HG03342 (cell line): ENCODE measurements at regions not wholly inside any gene's neighbourhood (a gene's known extent, or its start where the extent isn't known, plus 50 kb on each side); places are given as distances from the start of the nearest gene placed in this dataset.
"Not testable (repeated sequence)": the region's sequence is repeated elsewhere in the genome, so short reads cannot be mapped to it uniquely, and the experiment has no call there.

Experiments used
- ATAC-seq: cut with Tn5 transposase; IDR thresholded peaks from one replicate; pipeline ENCODE4 v1.9.1; 2021; ENCODE audit warnings: mild to moderate bottlenecking, moderate library complexity; ENCODE audit not compliant: unreplicated experiment

DNA sequence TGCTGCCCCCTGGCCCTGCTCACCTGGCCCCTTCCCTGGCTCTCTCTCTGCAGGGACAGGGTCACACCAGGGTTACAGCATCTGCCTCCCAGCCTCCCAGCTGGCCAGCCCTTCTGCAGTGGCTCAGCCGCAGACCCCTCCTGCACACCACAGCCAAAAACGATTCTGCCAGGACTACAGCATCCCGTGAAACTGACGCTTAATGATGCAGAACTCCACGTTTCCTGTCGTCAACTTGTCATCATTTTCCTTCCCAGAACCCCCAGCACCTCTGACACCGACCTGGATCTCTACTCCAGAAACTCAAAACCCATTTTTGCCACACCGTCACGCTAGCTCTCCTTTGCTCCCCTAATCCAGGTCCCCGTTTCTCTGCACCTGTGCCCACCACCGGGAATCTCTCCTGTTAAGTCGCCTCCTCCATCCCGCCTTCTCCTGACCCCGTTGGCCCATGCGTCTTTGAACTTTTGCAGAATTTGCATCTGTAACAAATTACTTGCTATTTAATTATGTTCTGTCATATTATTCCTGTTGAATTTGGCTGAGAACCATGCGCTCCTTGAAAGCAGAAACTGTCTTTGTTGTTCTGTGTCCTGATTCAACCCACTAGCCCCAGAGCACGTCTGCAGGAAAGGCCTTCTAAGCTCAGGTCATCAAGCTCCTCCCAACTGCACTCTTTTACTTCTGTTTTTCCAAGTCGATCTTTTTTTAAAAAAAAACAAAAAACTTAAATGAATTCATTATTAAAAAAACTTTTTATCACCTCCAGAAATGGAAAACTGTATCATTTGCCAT is 173.2 kb upstream of the COPS8 start:
- no peak for ATAC-seq

DNA sequence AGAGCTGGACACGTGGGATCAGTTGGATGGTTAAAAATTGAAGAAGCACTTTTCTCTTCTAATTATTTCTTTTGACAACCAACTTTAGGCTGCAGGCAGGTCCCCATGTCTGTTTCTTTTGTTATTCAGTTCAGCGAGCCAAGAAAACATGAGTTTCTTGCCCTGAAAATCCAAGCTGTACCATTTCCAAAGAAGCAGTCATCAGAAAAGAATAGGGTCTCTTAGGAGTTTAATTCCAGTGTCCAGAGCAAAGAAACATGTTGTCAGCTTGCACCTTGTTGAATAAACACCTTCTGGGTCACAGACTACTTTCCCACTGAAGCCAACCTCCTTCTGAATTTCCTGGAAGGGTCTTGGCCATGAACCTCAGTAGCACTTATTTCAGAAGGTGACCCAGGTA is 170.5 kb upstream of the COPS8 start:
- ATAC-seq = no peak

DNA sequence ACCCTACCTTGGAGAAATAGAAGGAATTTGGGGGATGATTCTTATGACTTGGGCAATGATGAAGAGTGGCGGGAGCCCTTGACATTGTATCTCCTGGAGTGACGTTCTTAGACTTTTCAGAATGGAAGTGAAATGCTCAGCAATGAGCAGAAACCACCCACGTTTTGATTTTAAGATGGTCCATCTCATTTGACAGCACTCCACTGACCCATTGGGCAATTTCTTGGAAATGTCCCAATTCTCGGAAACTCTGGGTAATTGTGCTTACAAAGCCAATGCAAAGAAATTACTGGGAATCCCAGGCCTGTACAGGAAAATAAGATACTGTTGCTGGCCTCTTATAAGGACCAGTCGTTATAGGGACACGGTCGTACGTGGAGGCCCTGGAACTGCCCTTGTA is 170.0 kb upstream of the COPS8 start:
- ATAC-seq = no peak

DNA sequence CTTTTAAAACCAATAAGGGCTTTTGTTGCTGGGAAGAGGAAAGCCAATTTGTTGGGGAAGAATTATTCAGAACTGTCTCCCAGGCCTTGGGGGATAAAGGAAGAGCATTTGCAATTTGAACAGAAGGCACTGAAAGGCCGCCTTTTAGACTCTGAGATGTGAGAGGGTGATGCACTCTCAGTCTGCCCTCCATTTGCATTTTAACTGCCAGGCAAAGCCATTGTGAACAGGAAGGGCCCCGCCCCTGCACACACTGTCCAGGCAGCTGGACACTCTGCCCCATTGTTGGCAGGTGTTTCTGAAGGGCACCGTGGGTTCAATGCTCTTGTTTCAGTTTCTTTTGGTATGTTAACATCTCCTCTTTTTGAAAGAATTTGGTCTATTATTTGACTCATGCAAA is 169.5 kb upstream of the COPS8 start:
- ATAC-seq = no peak

DNA sequence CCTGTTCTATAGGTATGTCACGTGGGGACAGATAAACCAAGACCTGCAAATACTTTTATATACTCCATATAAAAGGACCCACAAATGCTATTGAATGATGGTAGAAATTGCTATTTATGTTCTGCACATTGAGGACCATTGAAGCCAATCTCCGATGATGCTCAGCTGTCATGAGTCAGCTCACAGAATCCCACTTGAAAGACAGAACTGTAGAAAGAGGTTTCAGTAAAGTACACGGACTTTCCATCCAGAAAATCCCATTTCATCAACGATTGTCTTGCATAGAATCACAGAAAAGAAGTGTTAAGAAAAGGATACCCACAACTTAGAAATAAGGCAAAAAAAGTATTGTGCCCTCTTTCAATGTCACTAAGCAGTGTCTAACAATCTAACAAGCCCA is 169.0 kb upstream of the COPS8 start:
- no peak for ATAC-seq

DNA sequence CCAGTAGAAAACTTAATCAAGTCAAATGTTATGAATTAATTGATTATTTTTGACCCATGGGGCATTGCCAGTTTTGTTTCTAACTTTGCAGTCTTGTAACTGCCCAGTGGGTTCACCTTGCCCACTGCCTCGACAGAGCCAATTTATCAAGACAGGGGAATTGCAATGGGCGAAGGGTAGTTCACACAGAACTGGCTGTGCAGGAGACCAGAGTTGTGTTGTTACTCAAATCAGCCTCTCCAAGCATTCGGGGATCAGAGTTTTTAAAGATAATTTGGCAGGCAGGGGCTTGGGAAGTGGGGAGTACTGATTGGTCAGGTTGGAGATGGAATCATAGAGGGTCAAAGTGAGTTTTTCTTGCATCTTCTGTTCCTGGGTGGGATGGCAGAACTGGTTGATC is 168.5 kb upstream of the COPS8 start:
- no peak for ATAC-seq

DNA sequence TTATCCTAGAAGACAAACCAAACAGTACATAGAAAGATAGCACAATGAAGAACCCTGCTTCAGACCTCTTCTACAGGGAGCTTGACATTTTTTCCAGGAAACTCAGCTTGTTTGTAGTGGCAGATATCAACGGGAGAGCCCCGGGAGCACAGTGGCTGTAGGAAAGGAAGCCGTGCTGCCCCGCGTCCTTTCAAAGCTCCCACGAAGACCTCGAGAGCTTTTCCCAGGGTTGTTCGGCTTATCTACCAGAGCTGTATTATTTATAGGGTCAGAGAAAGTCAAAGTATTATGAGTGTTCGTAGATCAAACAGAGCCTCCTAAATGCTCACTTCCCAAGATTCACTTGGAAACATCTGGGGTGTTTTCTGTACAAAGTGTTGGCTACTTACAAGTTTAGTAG is 167.1 kb upstream of the COPS8 start:
- ATAC-seq = no peak

DNA sequence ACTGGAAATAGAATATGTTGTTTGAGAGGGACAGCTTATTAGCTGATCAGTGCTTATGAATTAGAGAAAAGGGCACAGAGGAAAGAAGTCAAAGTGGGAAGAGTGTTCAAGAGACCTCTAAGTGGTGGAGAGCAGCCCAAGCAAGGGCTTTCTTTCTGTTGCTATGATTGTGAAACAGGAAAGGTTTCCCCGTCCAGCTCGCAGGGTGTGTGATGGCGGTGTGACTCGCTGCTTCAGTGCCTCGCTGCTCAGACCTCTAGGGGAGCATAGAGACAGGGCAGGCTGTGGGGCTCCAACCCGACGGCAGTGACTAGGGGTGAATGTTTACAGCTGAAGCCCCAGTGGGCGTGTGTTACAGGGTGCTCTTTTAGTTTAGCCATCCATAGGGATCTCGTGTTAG is 166.5 kb upstream of the COPS8 start:
- ATAC-seq = no peak

DNA sequence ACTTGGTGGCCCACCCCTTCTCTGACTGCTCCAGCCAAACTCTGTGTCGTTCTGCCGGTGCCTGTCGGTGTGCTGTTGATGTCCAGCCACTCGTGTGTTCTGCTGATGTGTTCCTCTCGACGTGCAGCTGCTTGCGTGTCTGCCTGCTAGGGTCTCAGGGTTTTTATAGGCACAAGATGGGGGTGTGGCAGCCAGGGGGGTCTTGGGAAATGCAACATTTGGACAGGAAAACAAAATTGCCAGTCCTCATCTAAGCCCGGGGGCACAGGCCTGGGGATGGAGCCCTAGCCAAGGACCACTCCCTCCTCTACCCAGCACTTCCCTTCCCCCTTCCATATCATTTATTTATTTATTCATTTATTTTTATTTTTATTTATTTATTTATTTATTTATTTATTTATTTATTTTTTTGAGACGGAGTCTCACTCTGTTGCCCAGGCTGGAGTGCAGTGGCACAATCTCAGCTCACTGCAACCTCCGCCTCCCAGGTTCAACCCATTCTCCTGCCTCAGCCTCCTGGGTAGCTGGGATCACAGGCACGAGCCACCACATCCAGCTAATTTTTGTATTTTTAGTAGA is 165.8 kb upstream of the COPS8 start:
- not testable (repeated sequence) for ATAC-seq

DNA sequence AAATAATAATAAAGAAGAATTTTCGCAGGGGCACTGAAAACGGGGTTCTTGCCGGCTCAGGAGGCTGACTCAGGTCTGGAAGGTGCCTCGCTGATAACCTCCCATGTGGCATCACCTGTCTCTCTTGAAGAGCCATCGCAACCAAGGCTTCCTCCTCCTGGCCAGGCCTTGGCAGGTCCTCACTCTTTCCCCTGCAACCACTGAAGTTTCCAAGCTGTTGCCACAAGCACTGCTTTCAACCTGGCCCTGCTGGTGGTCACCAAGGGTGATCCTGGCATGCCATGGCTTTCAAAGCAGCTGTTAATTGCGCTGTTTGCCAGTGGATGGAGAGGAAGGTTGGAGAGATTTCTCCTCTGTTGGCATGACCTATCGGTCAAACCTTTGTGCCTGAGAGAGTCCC is 163.6 kb upstream of the COPS8 start:
- ATAC-seq = no peak

DNA sequence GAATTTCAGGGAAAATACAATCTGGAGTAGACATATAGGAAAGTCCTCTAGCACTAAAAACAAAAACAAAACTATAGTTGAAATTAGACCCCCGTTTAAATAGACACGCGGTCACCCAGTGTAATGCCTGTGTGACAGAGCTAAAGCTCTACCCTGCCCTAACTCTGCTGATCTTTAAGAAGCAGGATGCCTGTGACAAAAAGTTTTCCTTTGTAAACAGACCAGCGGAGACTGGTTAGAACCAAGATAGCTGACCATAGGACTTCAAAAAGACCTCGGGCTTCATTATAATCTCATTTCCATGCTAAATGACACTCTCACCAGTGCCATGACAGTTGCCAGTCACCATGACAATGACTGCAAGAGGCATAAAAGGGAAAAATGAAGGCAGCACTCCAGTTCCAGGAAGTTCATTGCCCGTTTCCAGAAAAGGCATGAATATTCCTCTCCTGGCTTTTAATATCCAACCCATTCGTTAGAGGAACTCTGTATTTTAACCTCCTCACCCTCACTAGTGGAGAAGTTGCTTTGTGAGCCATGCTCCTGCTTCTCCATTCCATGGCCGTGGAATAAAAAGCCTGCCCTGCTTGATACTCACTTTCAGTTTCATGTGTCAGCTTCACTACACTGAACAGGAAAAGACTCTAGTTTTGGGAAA is 157.2 kb upstream of the COPS8 start:
- no peak for ATAC-seq

DNA sequence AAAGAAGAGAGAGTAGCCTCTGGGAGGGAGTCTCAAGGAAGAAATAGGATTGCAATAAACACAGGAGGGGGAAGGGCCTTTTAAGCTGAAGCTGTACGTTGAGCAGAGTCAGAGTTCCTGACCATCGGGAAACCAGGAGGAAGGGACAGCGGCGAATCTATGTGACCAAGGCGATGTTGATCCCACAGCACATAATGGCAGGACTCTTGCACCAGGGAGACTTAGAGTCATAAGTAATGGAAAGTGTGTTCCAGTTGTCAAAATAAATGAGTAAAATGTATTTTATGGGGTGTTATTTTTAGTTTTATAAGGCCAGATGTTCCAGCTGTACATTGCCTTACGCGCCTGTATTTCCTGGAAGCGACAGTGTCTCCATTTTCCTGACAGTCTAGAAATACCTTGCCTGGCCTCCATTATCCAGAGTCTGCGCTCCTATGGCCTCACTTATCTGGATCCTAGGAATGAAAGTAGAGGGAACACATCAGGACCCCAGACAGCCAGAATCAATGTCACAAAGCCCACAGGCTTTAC is 152.8 kb upstream of the COPS8 start:
- ATAC-seq = no peak

DNA sequence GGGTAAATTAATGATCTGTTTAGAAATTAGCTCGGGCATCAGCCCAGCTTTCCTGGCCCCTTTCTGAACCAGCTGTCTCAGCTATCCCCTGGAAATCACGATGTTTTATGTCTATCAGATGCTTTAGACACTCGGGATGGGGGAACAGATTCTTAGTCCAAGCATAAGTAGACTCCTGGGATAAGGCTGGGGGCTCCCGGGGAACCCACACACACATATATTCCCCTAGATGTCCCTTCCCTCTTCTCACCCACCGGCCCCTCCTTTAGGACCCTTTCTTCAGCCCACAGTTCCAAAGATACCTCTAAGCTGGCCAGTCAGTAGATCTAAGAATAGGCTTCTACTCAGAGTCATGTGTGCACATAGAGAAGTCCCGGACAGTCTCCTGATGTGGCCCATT is 151.5 kb upstream of the COPS8 start:
- ATAC-seq = no peak

DNA sequence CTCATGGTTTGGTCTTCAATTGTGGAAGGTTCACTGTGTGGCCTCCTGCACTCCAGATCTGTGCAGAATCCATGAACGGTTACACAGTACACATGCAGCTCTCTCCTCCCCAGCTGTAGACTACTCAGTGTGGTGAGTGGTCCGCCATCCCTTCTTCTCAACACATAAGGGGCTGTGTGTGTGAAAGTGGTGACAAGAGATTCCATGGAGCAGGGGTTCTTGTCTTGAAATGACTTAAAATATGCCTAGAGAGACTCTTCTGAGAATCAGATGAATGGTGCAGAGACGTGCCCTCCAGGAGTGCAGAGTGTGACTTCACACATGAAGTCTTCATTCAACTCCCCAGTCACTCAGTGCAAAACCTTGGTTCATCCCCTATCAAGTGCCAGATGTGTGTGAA is 151.0 kb upstream of the COPS8 start:
- ATAC-seq = no peak

DNA sequence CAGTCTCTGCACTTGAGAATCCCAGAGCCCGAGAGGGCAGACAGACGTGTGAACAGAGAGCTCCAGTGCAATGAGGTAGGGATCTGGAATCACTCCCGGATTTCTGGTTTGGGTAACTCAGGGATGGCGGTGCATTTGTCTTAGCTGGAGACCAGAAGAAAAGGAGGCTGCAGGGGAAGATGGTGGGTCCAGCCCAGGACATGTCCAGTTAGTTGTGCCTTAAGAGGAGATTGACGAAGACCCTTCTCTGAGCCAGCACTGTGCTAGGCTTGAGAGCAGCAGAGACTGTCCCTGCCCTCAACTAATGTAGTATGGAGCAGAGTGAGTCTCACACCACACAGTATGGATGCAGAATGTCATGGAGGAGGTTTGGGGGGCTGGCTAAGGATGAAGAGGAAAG is 150.6 kb upstream of the COPS8 start:
- no peak for ATAC-seq

DNA sequence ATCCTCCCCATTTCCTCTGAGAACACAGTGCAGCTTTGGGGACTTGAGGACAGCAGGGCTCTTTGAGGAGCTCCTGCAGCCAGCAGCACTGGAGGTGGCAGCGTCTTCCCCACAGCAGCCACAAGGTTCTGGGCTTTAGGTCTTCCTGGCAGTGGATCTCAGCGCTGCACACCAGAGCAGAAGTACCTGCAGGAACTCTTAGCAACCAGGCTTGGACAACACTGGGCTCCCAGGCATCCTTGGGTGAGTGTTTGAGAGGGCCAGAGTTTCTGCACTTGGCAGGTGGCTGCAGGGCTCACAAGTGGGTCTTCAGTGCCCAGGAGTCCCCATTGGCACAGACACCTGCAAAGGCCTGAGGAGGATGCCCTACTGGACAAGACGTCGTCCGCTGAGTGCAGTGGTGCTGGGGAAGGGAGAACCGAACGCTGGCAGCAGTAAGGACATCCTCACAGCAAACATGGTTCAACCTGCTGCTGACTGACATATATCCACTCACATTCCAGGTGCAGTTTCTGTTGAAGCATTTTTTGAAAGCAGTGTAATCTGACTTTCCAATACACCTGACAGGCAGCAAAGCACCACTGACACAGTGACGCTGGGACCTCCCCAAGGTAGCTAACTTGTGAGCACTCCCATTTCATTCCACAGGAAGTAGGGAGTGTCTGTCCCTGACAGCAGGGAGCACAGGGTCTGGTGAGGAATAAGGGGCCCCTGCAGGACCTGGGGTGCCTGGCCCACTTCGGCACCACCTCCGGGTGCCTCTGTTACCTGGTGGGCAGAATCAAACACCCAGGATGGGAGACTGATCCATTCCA is 149.9 kb upstream of the COPS8 start:
- no peak for ATAC-seq

DNA sequence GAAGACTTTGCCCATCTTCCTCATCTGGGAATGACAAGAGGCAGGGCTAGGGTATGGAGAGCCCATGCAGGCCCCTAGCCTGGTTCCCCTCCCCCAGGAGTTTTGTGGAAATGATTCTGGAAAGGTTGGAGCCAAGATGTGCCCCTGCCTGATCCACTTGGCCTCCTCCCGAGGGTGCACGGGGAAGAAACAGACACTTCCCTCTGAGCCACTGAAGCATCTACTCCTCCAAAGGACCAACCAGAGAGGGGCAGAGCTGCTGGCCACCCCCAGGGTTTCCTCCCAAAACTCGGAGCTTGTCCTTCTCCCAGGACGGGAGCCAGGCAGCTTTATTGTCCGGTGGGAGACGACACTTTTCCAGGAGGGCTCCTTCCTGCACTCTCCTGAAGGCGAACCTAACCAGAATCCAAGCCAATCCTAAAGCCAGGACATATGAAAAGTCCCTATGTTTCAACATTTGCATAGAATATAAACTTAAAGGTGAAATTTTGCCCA is 149.2 kb upstream of the COPS8 start:
- no peak for ATAC-seq

DNA sequence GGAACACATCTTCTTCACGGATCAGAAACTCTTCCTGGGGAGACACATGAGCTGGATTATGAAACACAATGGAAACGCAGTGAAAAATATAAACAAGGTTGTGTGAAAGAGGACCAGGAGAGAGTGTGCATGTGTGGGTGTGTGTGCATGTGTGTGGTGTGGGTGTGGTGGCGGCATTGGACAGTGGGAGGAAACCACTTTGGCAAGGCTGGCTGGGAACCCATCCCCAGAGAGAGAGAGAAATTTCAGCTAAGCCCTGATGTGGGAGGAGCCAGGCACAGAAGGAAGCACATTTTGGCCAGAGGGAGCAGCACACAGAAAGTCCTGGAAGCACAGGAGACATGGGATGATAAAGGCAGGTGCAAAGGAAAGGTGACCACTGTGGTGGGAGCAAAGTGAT is 147.6 kb upstream of the COPS8 start:
- no peak for ATAC-seq

DNA sequence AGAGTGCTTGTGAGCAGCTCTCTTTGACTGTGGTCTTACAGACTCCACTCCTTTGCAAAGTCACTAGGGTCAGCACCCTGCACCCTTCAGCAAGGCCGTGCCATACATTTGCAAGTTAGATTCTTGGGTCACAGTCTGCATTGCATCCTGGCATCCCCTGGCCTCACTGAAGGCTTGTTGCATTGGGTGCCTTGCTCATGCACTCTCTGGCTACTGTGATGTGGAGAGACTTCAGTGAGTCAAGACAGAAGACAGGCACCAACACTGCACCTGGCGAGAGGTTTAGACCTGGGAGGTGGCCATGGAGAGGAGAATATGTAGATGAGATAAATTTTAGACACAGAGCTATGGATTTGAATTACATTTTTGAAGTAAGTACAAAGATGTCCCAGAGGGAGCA is 146.4 kb upstream of the COPS8 start:
- ATAC-seq = no peak

DNA sequence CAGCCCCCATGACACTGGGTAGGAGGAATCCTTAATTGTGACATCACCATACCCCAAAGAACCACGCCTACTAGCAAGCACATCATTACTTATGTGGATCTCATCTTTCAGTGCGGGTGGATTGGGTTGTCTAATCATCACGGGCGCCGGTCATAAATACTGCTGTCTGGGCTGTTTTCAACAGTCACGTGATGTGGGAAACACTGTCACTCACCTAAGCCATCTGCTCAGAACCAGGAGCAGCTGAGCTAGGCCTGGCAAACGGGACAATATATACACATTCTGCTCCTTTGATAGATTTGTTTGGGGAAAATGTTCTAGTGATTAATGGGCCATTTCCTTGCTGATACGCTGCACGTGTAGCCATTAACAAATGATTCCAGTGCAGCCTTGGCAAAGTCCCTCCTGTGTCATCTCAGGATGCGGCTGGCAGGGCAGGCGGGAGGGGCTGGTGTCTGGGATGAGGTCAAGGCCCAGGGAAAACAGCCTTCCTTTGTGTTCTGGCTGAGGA is 145.9 kb upstream of the COPS8 start:
- no peak for ATAC-seq

DNA sequence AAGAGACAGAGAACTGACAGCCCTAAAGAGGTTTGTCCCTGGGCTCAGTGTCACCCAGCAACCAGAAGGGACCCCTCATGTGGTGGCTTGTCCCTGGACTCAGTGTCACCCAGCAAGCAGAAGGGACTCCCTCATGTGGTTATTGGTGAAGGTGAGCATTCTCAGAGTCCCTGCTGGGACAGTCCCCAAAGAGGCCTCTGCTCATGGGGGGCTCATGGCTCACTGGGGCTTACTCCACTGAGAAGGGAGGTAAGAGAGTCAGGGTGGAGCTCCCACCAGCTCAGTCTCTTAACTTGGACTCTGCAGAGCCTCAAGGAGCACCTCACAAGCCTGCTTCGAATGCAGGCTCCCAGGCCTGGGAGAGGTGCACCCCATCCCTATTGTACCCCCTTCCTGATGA is 145.2 kb upstream of the COPS8 start:
- ATAC-seq = no peak
